Hepatocyte (in vitro differentiated cells): ENCODE measurements at regions not wholly inside any gene's neighbourhood (a gene's known extent, or its start where the extent isn't known, plus 50 kb on each side); places are given as distances from the start of the nearest gene placed in this dataset.

Experiments used
- EZH2 ChIP-seq: fragments of 200-600 bp; sonication (generic); IDR thresholded peaks from 2 replicates; pipeline ENCODE4 v1.6.1; 2016; ENCODE audit warnings: antibody characterized with exemption, mild to moderate bottlenecking, borderline replicate concordance
- EZH2phosphoT487 ChIP-seq: fragments of 200-600 bp; sonication (generic); IDR thresholded peaks from one replicate; pipeline ENCODE4 v1.6.1; 2018; ENCODE audit warnings: antibody characterized with exemption, mild to moderate bottlenecking, low read depth, moderate library complexity; ENCODE audit not compliant: unreplicated experiment, severe bottlenecking
- TF ChIP-seq, protein P1 (sequence below): fragments of 200-600 bp; sonication (generic); IDR thresholded peaks from 2 replicates; pipeline ENCODE4 v1.5.1; 2016; ENCODE audit warnings: antibody characterized with exemption, mild to moderate bottlenecking; ENCODE audit not compliant: poor library complexity

DNA sequence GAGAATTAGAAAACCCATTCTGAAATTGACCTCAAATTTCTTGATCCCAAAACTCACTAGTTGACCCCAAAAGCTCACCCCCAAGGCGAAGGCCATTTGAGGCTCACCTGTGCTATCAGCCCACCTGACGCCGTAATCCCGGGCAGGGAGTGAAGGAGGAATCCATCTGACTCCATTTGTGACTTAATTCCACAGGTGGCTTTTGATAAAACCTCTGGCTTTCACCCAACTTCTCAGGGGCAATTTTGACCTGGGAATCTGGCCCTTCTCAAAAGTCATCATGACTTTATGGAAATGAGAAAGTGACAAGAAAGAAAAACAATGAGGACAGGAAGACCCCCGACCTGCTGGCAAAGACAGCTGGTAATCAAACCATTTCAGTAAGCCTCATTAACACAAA, 86.9 kb upstream of the SALL3 start:
- TF ChIP-seq, protein P1, sequence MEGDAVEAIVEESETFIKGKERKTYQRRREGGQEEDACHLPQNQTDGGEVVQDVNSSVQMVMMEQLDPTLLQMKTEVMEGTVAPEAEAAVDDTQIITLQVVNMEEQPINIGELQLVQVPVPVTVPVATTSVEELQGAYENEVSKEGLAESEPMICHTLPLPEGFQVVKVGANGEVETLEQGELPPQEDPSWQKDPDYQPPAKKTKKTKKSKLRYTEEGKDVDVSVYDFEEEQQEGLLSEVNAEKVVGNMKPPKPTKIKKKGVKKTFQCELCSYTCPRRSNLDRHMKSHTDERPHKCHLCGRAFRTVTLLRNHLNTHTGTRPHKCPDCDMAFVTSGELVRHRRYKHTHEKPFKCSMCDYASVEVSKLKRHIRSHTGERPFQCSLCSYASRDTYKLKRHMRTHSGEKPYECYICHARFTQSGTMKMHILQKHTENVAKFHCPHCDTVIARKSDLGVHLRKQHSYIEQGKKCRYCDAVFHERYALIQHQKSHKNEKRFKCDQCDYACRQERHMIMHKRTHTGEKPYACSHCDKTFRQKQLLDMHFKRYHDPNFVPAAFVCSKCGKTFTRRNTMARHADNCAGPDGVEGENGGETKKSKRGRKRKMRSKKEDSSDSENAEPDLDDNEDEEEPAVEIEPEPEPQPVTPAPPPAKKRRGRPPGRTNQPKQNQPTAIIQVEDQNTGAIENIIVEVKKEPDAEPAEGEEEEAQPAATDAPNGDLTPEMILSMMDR, result no peak
- no peak for TF ChIP-seq EZH2
- TF ChIP-seq EZH2phosphoT487, result no peak
